ENCODE measurements at regions not wholly inside any gene's neighbourhood (a gene's known extent, or its start where the extent isn't known, plus 50 kb on each side); places are given as distances from the start of the nearest gene placed in this dataset.

- 69 to 71% methylated on average over 5 of the region's 5 CpGs for WGBS, 2 donors
- TF ChIP-seq CTCF (IDR thresholded peaks at IDR 0.05), result no peak
- TF ChIP-seq POLR2A (IDR thresholded peaks at IDR 0.05), result no peak
- H3K27me3 ChIP-seq, result no peaks in the 10 kb centered on the region
- no peaks in the 10 kb centered on the region for H3K36me3 ChIP-seq (replicated peaks in 1 of 2; ENCODE audit: insufficient read depth in 1 of 2, low read depth in 2 of 2)
- intact Hi-C loops (cut with DNase I), result no loop called here
- no peaks in the 10 kb centered on the region for H3K4me1 ChIP-seq
- no peak for DNase-seq
- H3K4me3 ChIP-seq, result no peak overlapping the region
- H3K9me3 ChIP-seq, result no peaks in the 10 kb centered on the region
- no peak for ATAC-seq
- H3K27ac ChIP-seq, result no peak overlapping the region
These were observed 365.4 kb upstream of the IRX1 start for GRCh38 chr5:3230254-3230653.

GRCh38 chr5:3226196-3226920 is 369.3 kb upstream of the IRX1 start:
- H3K36me3 ChIP-seq (replicated peaks in 1 of 2; ENCODE audit: insufficient read depth in 1 of 2, low read depth in 2 of 2), result no peaks in the 10 kb centered on the region
- H3K27ac ChIP-seq, result no peak overlapping the region
- 37 to 45% methylated on average over 12 of the region's 12 CpGs for whole genome bisulfite sequencing, 2 donors
- H3K4me3 ChIP-seq, result no peak overlapping the region
- ATAC-seq (no peak), DNase-seq (no peak)
- H3K4me1 ChIP-seq, result no peaks in the 10 kb centered on the region
- TF ChIP-seq POLR2A (IDR thresholded peaks at IDR 0.05), result no peak
- TF ChIP-seq CTCF (IDR thresholded peaks at IDR 0.05), result no peak
- intact Hi-C loops (cut with DNase I), result no loop called here
- H3K27me3 ChIP-seq, result no peaks in the 10 kb centered on the region
- H3K9me3 ChIP-seq, result no peaks in the 10 kb centered on the region

GRCh38 chr5:3225201-3225960 is 370.3 kb upstream of the IRX1 start:
- Histone ChIP-seq H3K27me3 (no peaks in the 10 kb centered on the region), H3K4me1 (no peaks in the 10 kb centered on the region), H3K36me3 (replicated peaks in 1 of 2; ENCODE audit: insufficient read depth in 1 of 2, low read depth in 2 of 2) (no peaks in the 10 kb centered on the region), H3K9me3 (no peaks in the 10 kb centered on the region), H3K27ac (no peak overlapping the region), H3K4me3 (no peak overlapping the region)
- 63 to 73% methylated on average over 22 of the region's 22 CpGs for WGBS, 2 donors
- TF ChIP-seq POLR2A (IDR thresholded peaks at IDR 0.05) (no peak), CTCF (IDR thresholded peaks at IDR 0.05) (no peak)
- ATAC-seq (no peak), DNase-seq (no peak)
- intact Hi-C loops (cut with DNase I), result no loop called here

- DNase-seq, result no peak
- intact Hi-C loops (cut with DNase I), result no loop called here
- Histone ChIP-seq H3K27ac (no peak overlapping the region), H3K4me3 (no peak overlapping the region), H3K27me3 (no peaks in the 10 kb centered on the region), H3K36me3 (replicated peaks in 1 of 2; ENCODE audit: insufficient read depth in 1 of 2, low read depth in 2 of 2) (no peaks in the 10 kb centered on the region), H3K9me3 (no peaks in the 10 kb centered on the region), H3K4me1 (no peaks in the 10 kb centered on the region)
- TF ChIP-seq POLR2A (IDR thresholded peaks at IDR 0.05), result no peak
- TF ChIP-seq CTCF (IDR thresholded peaks at IDR 0.05), result no peak
- 68 to 75% methylated on average over 3 to 5 of the region's 5 CpGs for WGBS, 2 donors
- ATAC-seq, result no peak
These were observed 372.7 kb upstream of the IRX1 start for GRCh38 chr5:3222924-3223323.

All from body of pancreas (tissue), 4 donors.